GM18951 (cell line): ENCODE measurements at regions not wholly inside any gene's neighbourhood (a gene's known extent, or its start where the extent isn't known, plus 50 kb on each side); places are given as distances from the start of the nearest gene placed in this dataset.

Source experiments
- POLR2A ChIP-seq: IDR thresholded peaks from 4 replicates; pipeline ENCODE4 v1.6.1; 2011; ENCODE audit warnings: mild to moderate bottlenecking; ENCODE audit not compliant: insufficient read length, insufficient read depth; ENCODE audit errors: extremely low read depth
- in situ Hi-C: fragments of 300-500 bp; cut with MboI; formaldehyde crosslinking; loops from one replicate; pipeline ENCODE4 v1.12.0; 2022; ENCODE audit warnings: low sequenced_read_pairs, mixed read lengths, inconsistent platforms; ENCODE audit not compliant: unreplicated experiment

DNA sequence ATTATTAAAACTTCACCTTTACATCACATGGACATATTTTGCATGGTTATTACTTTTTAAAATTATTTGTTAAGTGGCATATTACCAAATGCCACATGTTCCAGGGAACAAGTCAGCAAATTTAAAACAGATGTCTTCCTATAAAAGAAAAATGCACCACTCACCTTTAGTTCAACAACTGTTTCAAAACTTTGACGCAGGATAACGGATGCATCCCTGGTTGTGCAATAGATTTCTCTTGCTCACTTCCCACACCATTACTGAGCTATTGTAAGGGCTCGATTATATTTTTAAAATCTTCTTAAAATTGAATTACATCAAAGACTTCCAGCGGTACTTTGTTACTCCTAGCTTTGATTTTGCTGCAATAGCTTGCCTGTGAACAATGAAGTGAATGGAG lies 93.0 kb upstream of the ARHGAP24 start:
- in situ Hi-C loops: loop anchor here (25.0 kb wide), 1 partner anchor 580 kb away; no protein-coding TSS in a partner anchor
- TF ChIP-seq POLR2A: no peak

DNA sequence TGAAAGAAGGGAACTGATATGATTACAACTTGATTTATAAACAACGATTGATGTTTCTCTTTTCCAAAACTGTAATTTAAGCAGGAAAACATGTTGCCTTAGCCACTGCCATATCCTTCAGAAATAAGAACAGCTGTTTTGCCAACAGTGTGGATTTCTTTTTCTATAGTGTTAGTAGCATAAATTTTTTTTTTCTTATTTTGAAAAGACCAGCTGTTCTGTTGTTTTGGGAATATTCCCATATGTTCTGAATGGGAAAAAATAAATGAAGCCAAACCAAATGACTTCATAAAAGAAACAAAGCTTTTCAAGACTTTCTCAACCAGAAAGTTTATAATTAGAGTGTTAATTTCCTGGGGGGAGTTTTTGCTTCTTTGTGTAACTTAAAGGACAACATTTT lies 83.9 kb upstream of the ARHGAP24 start:
- in situ Hi-C loops: loop anchor here (25.0 kb wide), 1 partner anchor 571 kb away; no protein-coding TSS in a partner anchor
- TF ChIP-seq POLR2A: no peak

DNA sequence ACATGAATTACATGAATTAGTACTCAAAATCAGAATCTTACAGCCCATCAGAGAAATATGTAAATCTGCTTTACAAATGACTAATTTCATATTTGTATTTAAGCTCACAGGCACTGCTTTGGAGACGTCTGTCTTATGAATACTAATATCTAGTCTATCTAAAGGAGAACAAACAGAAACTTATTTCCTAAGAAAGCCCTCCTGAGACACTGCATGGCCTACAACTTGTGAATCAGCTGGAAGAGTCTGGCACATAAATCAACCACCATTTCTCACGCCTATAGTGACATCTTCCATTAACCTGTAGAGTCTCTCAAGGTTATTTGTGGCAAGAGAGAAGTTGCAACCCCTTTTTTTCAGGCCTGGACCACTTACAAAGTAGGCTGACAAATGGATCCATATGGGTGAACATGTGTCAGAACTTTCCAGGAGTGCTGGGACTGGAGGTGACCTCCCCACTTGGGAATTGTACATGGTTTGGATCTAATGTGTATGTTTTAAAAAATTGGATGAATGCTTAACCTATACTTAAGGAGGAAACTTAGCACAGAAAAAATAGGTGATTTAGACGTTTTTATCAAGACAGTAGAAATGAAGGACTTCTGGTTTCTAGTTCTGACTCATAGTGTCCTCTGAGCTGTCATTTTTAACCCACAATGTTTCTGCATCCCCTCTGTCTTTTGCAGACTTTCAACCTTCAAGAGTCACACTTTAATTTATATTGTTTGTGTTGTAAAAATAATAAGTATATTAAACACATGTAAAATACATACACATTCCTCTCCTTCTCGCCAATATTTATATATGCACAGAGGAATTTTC lies 83.2 kb upstream of the ARHGAP24 start:
- in situ Hi-C loops: loop anchor here (25.0 kb wide), 1 partner anchor 571 kb away; no protein-coding TSS in a partner anchor
- TF ChIP-seq POLR2A: no peak

- in situ Hi-C loops: loop anchor here (25.0 kb wide), 1 partner anchor 569 kb away; no protein-coding TSS in a partner anchor
- TF ChIP-seq POLR2A: no peak
These were observed 81.7 kb upstream of the ARHGAP24 start for GRCh38 chr4:85393201-85393600.

GRCh38 chr4:85398276-85398675 lies 76.7 kb upstream of the ARHGAP24 start:
- in situ Hi-C loops: loop anchor here (25.0 kb wide), 1 partner anchor 564 kb away; no protein-coding TSS in a partner anchor
- TF ChIP-seq POLR2A: no peak

DNA sequence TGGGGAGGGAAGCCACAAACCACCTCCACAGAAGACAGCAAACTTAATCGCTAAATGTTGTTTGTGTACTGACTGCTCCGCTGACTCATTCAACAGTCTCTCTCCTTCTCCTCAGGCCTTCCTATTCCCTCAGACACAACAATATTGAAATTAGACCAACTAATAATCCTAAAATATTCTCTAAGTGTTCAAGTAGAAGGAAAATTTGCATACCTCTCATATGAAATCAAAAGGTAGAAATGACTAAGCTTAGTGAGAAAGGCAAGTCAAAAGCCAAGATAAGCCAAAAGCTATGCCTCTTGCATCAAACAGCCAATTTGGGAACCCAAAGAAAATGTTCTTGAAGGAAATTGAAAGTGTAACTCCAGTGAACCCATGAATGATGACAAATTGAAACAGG lies 75.7 kb upstream of the ARHGAP24 start:
- in situ Hi-C loops: loop anchor here (25.0 kb wide), 1 partner anchor 563 kb away; no protein-coding TSS in a partner anchor
- TF ChIP-seq POLR2A: no peak

DNA sequence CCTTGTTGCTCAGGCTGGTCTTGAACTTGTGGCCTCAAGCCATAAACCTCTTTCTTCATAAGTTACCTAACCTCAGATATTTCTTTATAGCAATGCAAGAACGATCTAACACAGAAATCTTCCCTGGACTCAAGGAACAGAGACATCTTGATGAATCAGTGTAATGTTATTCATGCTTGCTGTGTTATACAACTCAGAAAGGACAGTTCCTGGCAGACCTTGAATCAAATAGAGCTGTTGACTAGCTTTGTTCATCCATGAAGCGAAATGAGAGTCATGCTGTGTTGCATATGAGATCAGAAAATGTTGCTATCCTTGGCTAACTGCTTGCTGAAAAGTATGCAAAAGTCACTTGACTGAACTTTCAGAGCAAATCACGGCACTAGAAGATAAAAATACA lies 72.6 kb upstream of the ARHGAP24 start:
- in situ Hi-C loops: loop anchor here (25.0 kb wide), 1 partner anchor 335 kb away; no protein-coding TSS in a partner anchor
- no peak for TF ChIP-seq POLR2A

DNA sequence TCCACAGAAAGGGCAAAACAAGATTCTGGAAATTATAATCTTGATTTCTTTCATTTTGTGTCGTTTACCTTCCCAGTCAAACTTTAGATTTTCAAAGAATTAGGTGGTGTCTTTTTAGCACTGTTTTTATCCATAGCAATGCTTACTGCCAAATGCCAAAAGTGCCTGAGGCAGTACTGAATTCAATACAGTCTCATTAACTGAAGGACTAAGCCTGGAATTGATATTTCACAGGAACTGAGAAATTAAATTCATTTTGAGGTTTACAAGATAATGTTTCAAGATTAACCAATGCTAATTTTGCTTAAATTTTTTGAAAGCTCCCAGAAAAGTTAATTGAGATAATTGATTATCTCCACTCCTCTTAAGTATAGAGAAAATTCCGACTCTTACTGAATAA lies 68.8 kb upstream of the ARHGAP24 start:
- in situ Hi-C loops: loop anchor here (25.0 kb wide), 1 partner anchor 331 kb away; no protein-coding TSS in a partner anchor
- TF ChIP-seq POLR2A: no peak

DNA sequence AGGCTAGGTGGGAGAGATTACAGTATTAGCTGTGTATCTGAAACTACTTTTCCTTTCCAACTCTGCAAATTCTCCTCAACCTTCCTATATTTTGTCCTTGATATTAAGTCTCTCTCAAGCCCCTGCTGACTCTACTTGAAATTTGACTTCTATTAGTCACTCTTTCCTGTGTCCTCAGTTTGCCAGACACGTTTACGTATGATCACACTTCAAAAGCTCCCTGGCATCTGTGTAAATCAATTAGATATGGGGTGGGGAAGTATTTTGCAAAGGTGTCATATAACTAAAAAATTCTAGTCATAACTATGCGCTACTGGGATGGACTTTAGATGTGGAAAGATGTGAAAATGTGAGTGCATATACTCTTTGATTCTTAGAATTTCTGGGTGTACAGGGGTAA lies 67.4 kb upstream of the ARHGAP24 start:
- no peak for TF ChIP-seq POLR2A
- in situ Hi-C loops: loop anchor here (25.0 kb wide), 1 partner anchor 330 kb away; no protein-coding TSS in a partner anchor

GRCh38 chr4:85408301-85408700 lies 66.6 kb upstream of the ARHGAP24 start:
- in situ Hi-C loops: loop anchor here (25.0 kb wide), 1 partner anchor 329 kb away; no protein-coding TSS in a partner anchor
- no peak for TF ChIP-seq POLR2A

DNA sequence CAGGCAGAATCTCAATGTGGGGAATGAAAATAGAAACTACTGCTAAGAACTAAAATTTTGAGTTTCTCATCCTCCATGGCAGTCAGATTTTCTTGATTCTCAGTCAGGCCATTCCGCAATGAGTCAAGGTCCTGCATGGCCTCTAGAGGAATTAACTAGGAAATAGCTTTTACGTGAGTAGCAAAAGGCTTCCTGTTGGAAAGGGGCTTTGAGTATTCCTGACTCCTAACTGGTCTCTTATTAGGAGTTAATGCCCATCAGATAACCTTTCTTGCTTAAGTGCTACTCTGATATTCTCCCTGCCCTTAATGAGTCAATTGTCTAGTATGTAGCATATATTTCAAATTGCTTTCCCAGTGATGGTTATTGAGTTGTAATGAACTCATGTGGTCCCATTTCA lies 65.7 kb upstream of the ARHGAP24 start:
- no peak for TF ChIP-seq POLR2A
- in situ Hi-C loops: loop anchor here (25.0 kb wide), 1 partner anchor 328 kb away; no protein-coding TSS in a partner anchor

- in situ Hi-C loops: loop anchor here (25.0 kb wide), 1 partner anchor 326 kb away; no protein-coding TSS in a partner anchor
- TF ChIP-seq POLR2A: no peak
These were observed 63.6 kb upstream of the ARHGAP24 start for GRCh38 chr4:85411386-85411785.

DNA sequence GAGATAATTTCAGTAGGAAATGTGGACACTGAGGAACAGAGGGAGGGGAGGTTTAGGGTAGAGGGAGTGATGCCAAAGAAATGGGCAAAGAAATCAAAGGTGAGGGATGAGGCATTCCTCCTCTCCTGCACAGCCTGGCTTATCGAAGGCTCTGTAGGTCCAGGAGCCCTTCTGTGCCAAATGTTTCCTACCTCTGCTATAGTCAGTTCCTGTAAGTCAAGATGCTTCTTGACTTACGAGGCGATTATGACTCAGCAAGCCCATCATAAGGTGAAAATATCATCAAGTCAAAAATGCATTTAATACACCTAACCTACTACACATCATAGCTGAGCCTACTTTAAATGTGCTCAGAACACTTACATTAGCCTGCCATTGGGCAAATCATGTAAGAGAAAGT lies 60.0 kb upstream of the ARHGAP24 start:
- no peak for TF ChIP-seq POLR2A
- in situ Hi-C loops: loop anchor here (25.0 kb wide), 1 partner anchor 322 kb away; no protein-coding TSS in a partner anchor

- in situ Hi-C loops: loop anchor here (25.0 kb wide), 1 partner anchor 321 kb away; no protein-coding TSS in a partner anchor
- no peak for TF ChIP-seq POLR2A
These were observed 58.9 kb upstream of the ARHGAP24 start for GRCh38 chr4:85416094-85416493.

DNA sequence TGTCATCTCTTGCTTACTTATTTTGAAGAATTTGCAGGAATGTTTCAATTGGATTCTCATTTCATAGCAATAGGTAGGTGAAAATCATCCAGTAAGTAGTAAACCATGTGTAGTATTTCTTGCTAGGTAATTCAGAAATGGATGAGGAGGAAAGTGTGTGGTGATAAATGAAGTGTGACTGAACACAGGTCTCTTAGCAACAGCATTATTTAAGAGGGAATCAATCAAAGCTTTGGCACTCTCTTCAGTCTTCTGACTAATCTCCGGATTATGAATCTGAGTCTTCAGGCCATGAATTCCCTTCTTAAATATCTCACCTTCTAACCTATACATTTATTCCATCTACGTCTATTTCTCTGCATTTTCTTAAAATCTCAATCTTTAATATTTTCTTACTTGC lies 55.8 kb upstream of the ARHGAP24 start:
- in situ Hi-C loops: loop anchor here (25.0 kb wide), 1 partner anchor 318 kb away; no protein-coding TSS in a partner anchor
- TF ChIP-seq POLR2A: no peak
